WERI-Rb-1 (cell line): ENCODE measurements at regions not wholly inside any gene's neighbourhood (a gene's known extent, or its start where the extent isn't known, plus 50 kb on each side); places are given as distances from the start of the nearest gene placed in this dataset.

Source experiments
- DNase-seq: peaks from one replicate; pipeline ENCODE4 v3.0.0-alpha.2; 2020
- H3K27ac ChIP-seq: fragments of 250-450 bp; sonication (Bioruptor Pico); 2 replicates; pipeline ENCODE4 v1.5.1; 2020; ENCODE audit warnings: mild to moderate bottlenecking, moderate library complexity
- H3K27me3 ChIP-seq: fragments of 250-450 bp; sonication (Bioruptor Pico); 2 replicates; pipeline ENCODE4 v1.5.1; 2021; ENCODE audit warnings: mild to moderate bottlenecking, low read depth, moderate library complexity; ENCODE audit not compliant: insufficient read depth, severe bottlenecking
- H3K36me3 ChIP-seq: fragments of 250-450 bp; sonication (Bioruptor Pico); 2 replicates; pipeline ENCODE4 v1.5.1; 2020; ENCODE audit warnings: mild to moderate bottlenecking, moderate library complexity
- H3K4me3 ChIP-seq: 2 replicates; pipeline ENCODE4 v1.5.1; 2011; ENCODE audit warnings: low read depth, mild to moderate bottlenecking, control low read depth, low read length
- H3K9me3 ChIP-seq: fragments of 250-450 bp; sonication (Bioruptor Pico); 2 replicates; pipeline ENCODE4 v1.5.1; 2021; ENCODE audit warnings: mild to moderate bottlenecking, moderate library complexity; ENCODE audit not compliant: severe bottlenecking
- CTCF ChIP-seq: IDR thresholded peaks from 2 replicates; pipeline ENCODE4 v1.5.1; 2011; ENCODE audit warnings: low read depth, mild to moderate bottlenecking, control low read depth, inconsistent platforms, low read length

GRCh38 chr18:10234912-10235660 lies 219.3 kb upstream of the APCDD1 start:
- Histone ChIP-seq H3K36me3 (no peaks in the 10 kb centered on the region), H3K27ac (no peak overlapping the region), H3K27me3 (no peaks in the 10 kb centered on the region), H3K9me3 (no peaks in the 10 kb centered on the region), H3K4me3 (no peak overlapping the region)
- no peak for TF ChIP-seq CTCF
- DNase-seq: no peak

- H3K4me3 ChIP-seq: no peak overlapping the region
- TF ChIP-seq CTCF: no peak
- no peaks in the 10 kb centered on the region for H3K27me3 ChIP-seq
- H3K9me3 ChIP-seq: no peaks in the 10 kb centered on the region
- H3K36me3 ChIP-seq: no peaks in the 10 kb centered on the region
- H3K27ac ChIP-seq: no peak overlapping the region
- DNase-seq: no peak
Observed at GRCh38 chr18:10235661-10235952, 218.8 kb upstream of the APCDD1 start.

GRCh38 chr18:10239103-10239502 lies 215.3 kb upstream of the APCDD1 start:
- TF ChIP-seq CTCF: no peak
- Histone ChIP-seq H3K4me3 (no peak overlapping the region), H3K27me3 (no peaks in the 10 kb centered on the region), H3K36me3 (no peaks in the 10 kb centered on the region), H3K9me3 (no peaks in the 10 kb centered on the region), H3K27ac (no peak overlapping the region)
- DNase-seq: no peak

GRCh38 chr18:10239991-10240634 lies 214.3 kb upstream of the APCDD1 start:
- no peak for TF ChIP-seq CTCF
- no peaks in the 10 kb centered on the region for H3K36me3 ChIP-seq
- no peaks in the 10 kb centered on the region for H3K9me3 ChIP-seq
- no peaks in the 10 kb centered on the region for H3K27me3 ChIP-seq
- no peak overlapping the region for H3K4me3 ChIP-seq
- DNase-seq: no peak
- no peak overlapping the region for H3K27ac ChIP-seq

GRCh38 chr18:10240973-10241372 lies 213.5 kb upstream of the APCDD1 start:
- Histone ChIP-seq H3K9me3 (no peaks in the 10 kb centered on the region), H3K36me3 (no peaks in the 10 kb centered on the region), H3K27ac (no peak overlapping the region), H3K27me3 (no peaks in the 10 kb centered on the region), H3K4me3 (no peak overlapping the region)
- no peak for TF ChIP-seq CTCF
- no peak for DNase-seq

- no peak for TF ChIP-seq CTCF
- Histone ChIP-seq H3K9me3 (no peaks in the 10 kb centered on the region), H3K4me3 (no peak overlapping the region), H3K27me3 (no peaks in the 10 kb centered on the region), H3K27ac (no peak overlapping the region), H3K36me3 (no peaks in the 10 kb centered on the region)
- DNase-seq: no peak
Observed at GRCh38 chr18:10241579-10241978, 212.9 kb upstream of the APCDD1 start.
